SK-N-SH (cell line): ENCODE measurements at regions not wholly inside any gene's neighbourhood (a gene's known extent, or its start where the extent isn't known, plus 50 kb on each side); places are given as distances from the start of the nearest gene placed in this dataset.

Source experiments
- CTCF ChIP-seq: fragments of 200-600 bp; sonication (generic); IDR thresholded peaks from 2 replicates; pipeline ENCODE4 v1.6.1; 2017; ENCODE audit warnings: antibody characterized with exemption, mild to moderate bottlenecking, moderate library complexity
- ELF1 ChIP-seq: IDR thresholded peaks from 2 replicates; pipeline ENCODE4 v1.4.0; 2012
- EZH2phosphoT487 ChIP-seq: fragments of 200-600 bp; sonication (generic); IDR thresholded peaks from 2 replicates; pipeline ENCODE4 v1.6.1; 2017; ENCODE audit warnings: low read depth, mixed run types, mild to moderate bottlenecking, antibody characterized with exemption, moderate library complexity, borderline replicate concordance
- GABPA ChIP-seq: IDR thresholded peaks from 2 replicates; pipeline ENCODE4 v1.4.0; 2012; ENCODE audit warnings: low read depth, mild to moderate bottlenecking
- MAX ChIP-seq: IDR thresholded peaks from 2 replicates; pipeline ENCODE4 v1.4.0; 2012; ENCODE audit warnings: low read depth
- MXI1 ChIP-seq: IDR thresholded peaks from 2 replicates; pipeline ENCODE4 v1.6.1; 2012; ENCODE audit warnings: mild to moderate bottlenecking, low read depth, low read length, improper control_type of control experiment
- NFIC ChIP-seq: IDR thresholded peaks from 2 replicates; pipeline ENCODE4 v1.4.0; 2012; ENCODE audit warnings: borderline replicate concordance
- POLR2AphosphoS5 ChIP-seq: IDR thresholded peaks from 2 replicates; pipeline ENCODE4 v1.6.1; 2012; ENCODE audit warnings: low read depth, low read length
- REST ChIP-seq: IDR thresholded peaks from 2 replicates; pipeline ENCODE4 v1.6.1; 2012; ENCODE audit warnings: mild to moderate bottlenecking, low read depth, low read length, moderate library complexity
- TEAD4 ChIP-seq: IDR thresholded peaks from 2 replicates; pipeline ENCODE4 v1.4.0; 2012; ENCODE audit warnings: mild to moderate bottlenecking, borderline replicate concordance; ENCODE audit not compliant: insufficient read depth
- YY1 ChIP-seq: IDR thresholded peaks from 2 replicates; pipeline ENCODE4 v1.4.0; 2012; ENCODE audit warnings: low read depth, mild to moderate bottlenecking

- TF ChIP-seq CTCF = no peak
- TF ChIP-seq NFIC = no peak
- TF ChIP-seq REST = no peak
- TF ChIP-seq POLR2AphosphoS5 = no peak
- no peak for TF ChIP-seq YY1
- no peak for TF ChIP-seq MAX
- no peak for TF ChIP-seq TEAD4
- no peak for TF ChIP-seq EZH2phosphoT487
- TF ChIP-seq ELF1 = no peak
- no peak for TF ChIP-seq MXI1
- TF ChIP-seq GABPA = no peak
Observed at GRCh38 chr3:13249664-13250390, 170.3 kb downstream of the NUP210 start.
